ENCODE measurements at regions not wholly inside any gene's neighbourhood (a gene's known extent, or its start where the extent isn't known, plus 50 kb on each side); places are given as distances from the start of the nearest gene placed in this dataset.
"Not testable (repeated sequence)": the region's sequence is repeated elsewhere in the genome, so short reads cannot be mapped to it uniquely, and the experiment has no call there.

DNA sequence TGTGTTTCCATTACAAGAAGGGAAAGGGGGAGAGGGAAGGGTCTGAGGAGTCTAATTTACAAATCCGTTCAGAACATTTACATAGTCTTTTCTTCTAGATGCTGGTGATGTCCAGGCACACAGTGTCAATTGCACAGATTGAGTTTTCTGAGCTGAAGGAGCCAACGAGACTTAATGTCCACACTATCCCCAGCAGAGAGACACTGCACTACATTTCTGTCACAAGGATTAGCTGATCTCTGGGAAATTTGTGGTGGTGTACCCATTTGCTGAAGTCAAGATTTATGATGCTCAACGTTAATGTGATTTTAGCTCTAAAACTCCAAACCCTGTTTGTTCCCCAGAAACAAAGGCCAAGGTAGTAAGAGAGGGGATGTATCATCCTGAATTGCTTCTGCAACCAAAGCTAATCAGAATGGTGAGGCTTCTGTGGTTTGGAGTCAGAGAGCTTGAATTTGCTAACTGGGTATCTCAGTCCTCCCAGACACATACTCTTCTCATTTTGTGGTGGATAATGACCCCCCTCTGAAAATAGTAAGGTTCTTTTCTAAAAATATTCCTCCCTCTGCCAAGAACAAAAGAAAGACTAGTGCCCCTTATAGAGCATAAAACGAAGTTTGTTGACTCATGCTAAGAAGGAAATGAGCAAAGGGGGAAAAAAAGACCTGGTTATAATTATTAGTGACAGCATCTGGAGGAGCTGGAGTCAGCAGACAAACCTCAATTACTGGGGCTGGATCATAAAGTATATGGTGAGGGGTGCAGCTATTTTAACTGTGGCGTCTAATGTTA lies 416.9 kb downstream of the PSAT1 start:
- Histone ChIP-seq H3K36me3 (ENCODE audit: control insufficient read depth in 2 of 2, extremely low read depth in 1 of 2, insufficient read depth in 2 of 2, low read length in 2 of 2) (no peaks in the 10 kb centered on the region), H3K79me2 (ENCODE audit: control insufficient read depth, insufficient read depth, low read length) (no peaks in the 10 kb centered on the region), H3K27me3 (ENCODE audit: control insufficient read depth in 2 of 2, insufficient read depth in 2 of 2, low read length in 2 of 2) (peaks cover 0 to 2% of the 10 kb centered on the region in 2 experiments), H3K9me3 (replicated peaks; ENCODE audit: control insufficient read depth, insufficient read depth, low read length) (no peaks in the 10 kb centered on the region), H4K20me1 (replicated peaks; ENCODE audit: control insufficient read depth, extremely low read depth, insufficient read depth, low read length) (no peaks in the 10 kb centered on the region), H3K4me2 (ENCODE audit: insufficient read depth, low read length) (no peak overlapping the region), H3K4me3 (replicated peaks in 1 of 3; ENCODE audit: insufficient read depth in 1 of 3, low read depth in 1 of 3, low read length in 3 of 3) (no peak overlapping the region), H3K27ac (ENCODE audit: insufficient read depth, low read depth, low read length) (no peak overlapping the region), H2AFZ (ENCODE audit: low read depth, low read length) (no peak overlapping the region), H3K4me1 (ENCODE audit: control insufficient read depth, extremely low read depth, insufficient read depth, low read length) (no peaks in the 10 kb centered on the region), H3K9ac (replicated peaks; ENCODE audit: extremely low read depth, insufficient read depth, low read length) (no peak overlapping the region), H3K9me1 (replicated peaks; ENCODE audit: control insufficient read depth, extremely low read depth, insufficient read depth, low read length) (no peaks in the 10 kb centered on the region)
- FAIRE-seq (no peak), DNase-seq (ENCODE audit: low read depth, low spot score) (peak; percentile 11)
- ChIA-PET CTCF (interaction anchor here (1.1 kb wide), 1 partner anchor 421 kb away, joined by 3 read pairs; no protein-coding TSS in a partner anchor), POLR2A (no interaction called here)
- BruUV-seq (replicated peaks) = no TSS peak
- dilution Hi-C loops (cut with MboI; ENCODE audit: extremely low pct_ligation_motif_present, low sequenced_read_pairs) = no loop called here
- intact Hi-C loops (cut with micrococcal nuclease) = no loop called here
- TF ChIP-seq, protein P1, sequence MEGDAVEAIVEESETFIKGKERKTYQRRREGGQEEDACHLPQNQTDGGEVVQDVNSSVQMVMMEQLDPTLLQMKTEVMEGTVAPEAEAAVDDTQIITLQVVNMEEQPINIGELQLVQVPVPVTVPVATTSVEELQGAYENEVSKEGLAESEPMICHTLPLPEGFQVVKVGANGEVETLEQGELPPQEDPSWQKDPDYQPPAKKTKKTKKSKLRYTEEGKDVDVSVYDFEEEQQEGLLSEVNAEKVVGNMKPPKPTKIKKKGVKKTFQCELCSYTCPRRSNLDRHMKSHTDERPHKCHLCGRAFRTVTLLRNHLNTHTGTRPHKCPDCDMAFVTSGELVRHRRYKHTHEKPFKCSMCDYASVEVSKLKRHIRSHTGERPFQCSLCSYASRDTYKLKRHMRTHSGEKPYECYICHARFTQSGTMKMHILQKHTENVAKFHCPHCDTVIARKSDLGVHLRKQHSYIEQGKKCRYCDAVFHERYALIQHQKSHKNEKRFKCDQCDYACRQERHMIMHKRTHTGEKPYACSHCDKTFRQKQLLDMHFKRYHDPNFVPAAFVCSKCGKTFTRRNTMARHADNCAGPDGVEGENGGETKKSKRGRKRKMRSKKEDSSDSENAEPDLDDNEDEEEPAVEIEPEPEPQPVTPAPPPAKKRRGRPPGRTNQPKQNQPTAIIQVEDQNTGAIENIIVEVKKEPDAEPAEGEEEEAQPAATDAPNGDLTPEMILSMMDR (IDR thresholded peaks at IDR 0.05; ENCODE audit: extremely low read depth in 1 of 2, insufficient read depth in 1 of 2, low read depth in 1 of 2, low read length in 2 of 2) = no peak
- TF ChIP-seq POLR2A (IDR thresholded peaks at IDR 0.05; ENCODE audit: low read depth, low read length) = no peak
- TF ChIP-seq FOS (IDR thresholded peaks at IDR 0.05; ENCODE audit: borderline replicate concordance, insufficient read depth, low read length) = peak; percentile 48

DNA sequence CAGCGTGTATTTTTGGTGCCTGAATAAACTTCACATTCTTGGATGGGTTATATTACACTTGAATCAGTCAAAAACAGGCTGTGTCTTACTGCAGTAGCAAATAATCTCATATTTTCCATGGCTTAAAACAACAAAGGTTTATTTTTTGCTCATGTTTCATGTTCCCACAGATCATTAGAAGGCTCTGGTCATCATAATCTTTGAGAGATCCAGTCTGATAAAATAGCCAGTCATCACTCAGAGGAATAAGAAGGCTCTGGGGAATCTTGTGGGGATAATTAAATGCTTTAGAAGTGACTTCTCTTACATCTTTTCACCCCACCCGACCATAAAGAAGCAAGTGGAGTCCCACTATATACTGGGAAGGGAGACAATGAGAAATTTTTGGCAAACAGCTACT lies 417.7 kb downstream of the PSAT1 start:
- Histone ChIP-seq H3K4me1 (ENCODE audit: control insufficient read depth, extremely low read depth, insufficient read depth, low read length) (no peaks in the 10 kb centered on the region), H3K9me1 (replicated peaks; ENCODE audit: control insufficient read depth, extremely low read depth, insufficient read depth, low read length) (no peaks in the 10 kb centered on the region), H3K36me3 (ENCODE audit: control insufficient read depth in 2 of 2, extremely low read depth in 1 of 2, insufficient read depth in 2 of 2, low read length in 2 of 2) (no peaks in the 10 kb centered on the region), H3K79me2 (ENCODE audit: control insufficient read depth, insufficient read depth, low read length) (no peaks in the 10 kb centered on the region), H4K20me1 (replicated peaks; ENCODE audit: control insufficient read depth, extremely low read depth, insufficient read depth, low read length) (no peaks in the 10 kb centered on the region), H3K27me3 (ENCODE audit: control insufficient read depth in 2 of 2, insufficient read depth in 2 of 2, low read length in 2 of 2) (peaks cover 0 to 2% of the 10 kb centered on the region in 2 experiments), H3K27ac (ENCODE audit: insufficient read depth, low read depth, low read length) (no peak overlapping the region), H3K9ac (replicated peaks; ENCODE audit: extremely low read depth, insufficient read depth, low read length) (no peak overlapping the region), H2AFZ (ENCODE audit: low read depth, low read length) (no peak overlapping the region), H3K9me3 (replicated peaks; ENCODE audit: control insufficient read depth, insufficient read depth, low read length) (no peaks in the 10 kb centered on the region), H3K4me3 (replicated peaks in 1 of 3; ENCODE audit: insufficient read depth in 1 of 3, low read depth in 1 of 3, low read length in 3 of 3) (no peak overlapping the region), H3K4me2 (ENCODE audit: insufficient read depth, low read length) (no peak overlapping the region)
- DNase-seq (ENCODE audit: low read depth, low spot score) = no peak
- FAIRE-seq = no peak
- no peak for TF ChIP-seq POLR2AphosphoS5 (IDR thresholded peaks at IDR 0.05; ENCODE audit: insufficient read depth, low read depth, low read length)
- no peak for TF ChIP-seq JUN (IDR thresholded peaks at IDR 0.05; ENCODE audit: borderline replicate concordance, insufficient read depth, insufficient read length, low read depth)
- no peak for TF ChIP-seq POLR2A (IDR thresholded peaks at IDR 0.05; ENCODE audit: low read depth, low read length)
- no peak for TF ChIP-seq EZH2 (IDR thresholded peaks at IDR 0.05; ENCODE audit: borderline replicate concordance, low read depth, low read length, severe bottlenecking)
- TF ChIP-seq GATA2 (IDR thresholded peaks at IDR 0.05; ENCODE audit: insufficient read depth, insufficient read length, low read depth, low read length) = no peak
- POLR2A ChIA-PET = no interaction called here
- no TSS peak for BruUV-seq (replicated peaks)
- CTCF ChIA-PET = no interaction called here
- intact Hi-C loops (cut with micrococcal nuclease) (no loop called here), dilution Hi-C loops (cut with MboI; ENCODE audit: extremely low pct_ligation_motif_present, low sequenced_read_pairs) (no loop called here)

DNA sequence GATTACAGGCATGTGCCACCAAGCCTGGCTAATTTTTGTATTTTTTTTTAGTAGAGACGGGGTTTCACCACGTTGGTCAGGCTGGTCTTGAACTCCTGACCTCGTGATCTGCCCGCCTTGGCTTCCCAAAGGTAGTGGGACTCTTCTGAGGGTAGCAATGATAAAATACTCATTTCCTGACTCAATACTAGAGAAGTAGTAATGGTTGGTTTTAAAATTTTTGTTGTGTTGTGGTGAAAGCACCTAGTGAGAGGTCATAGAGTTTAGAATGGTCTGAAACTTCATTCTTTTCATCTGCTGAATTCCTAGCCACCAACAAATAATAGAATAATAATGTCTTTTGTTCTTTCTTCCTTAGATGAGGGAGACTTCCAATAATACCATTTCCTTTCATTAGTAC lies 422.1 kb downstream of the PSAT1 start:
- H3K9me3 ChIP-seq (replicated peaks; ENCODE audit: control insufficient read depth, insufficient read depth, low read length); BruUV-seq (replicated peaks); H3K36me3 ChIP-seq (ENCODE audit: control insufficient read depth in 2 of 2, extremely low read depth in 1 of 2, insufficient read depth in 2 of 2, low read length in 2 of 2); H3K79me2 ChIP-seq (ENCODE audit: control insufficient read depth, insufficient read depth, low read length); intact Hi-C loops (cut with micrococcal nuclease); H2AFZ ChIP-seq (ENCODE audit: low read depth, low read length); H3K9ac ChIP-seq (replicated peaks; ENCODE audit: extremely low read depth, insufficient read depth, low read length); H3K4me3 ChIP-seq (replicated peaks in 1 of 3; ENCODE audit: insufficient read depth in 1 of 3, low read depth in 1 of 3, low read length in 3 of 3); FAIRE-seq; H3K27me3 ChIP-seq (ENCODE audit: control insufficient read depth in 2 of 2, insufficient read depth in 2 of 2, low read length in 2 of 2); H3K27ac ChIP-seq (ENCODE audit: insufficient read depth, low read depth, low read length); H4K20me1 ChIP-seq (replicated peaks; ENCODE audit: control insufficient read depth, extremely low read depth, insufficient read depth, low read length); H3K4me1 ChIP-seq (ENCODE audit: control insufficient read depth, extremely low read depth, insufficient read depth, low read length); H3K9me1 ChIP-seq (replicated peaks; ENCODE audit: control insufficient read depth, extremely low read depth, insufficient read depth, low read length); DNase-seq (ENCODE audit: low read depth, low spot score); POLR2A ChIA-PET; CTCF ChIA-PET; dilution Hi-C loops (cut with MboI; ENCODE audit: extremely low pct_ligation_motif_present, low sequenced_read_pairs); H3K4me2 ChIP-seq (ENCODE audit: insufficient read depth, low read length): not testable (repeated sequence)
